NB4 (cell line): ENCODE measurements at regions not wholly inside any gene's neighbourhood (a gene's known extent, or its start where the extent isn't known, plus 50 kb on each side); places are given as distances from the start of the nearest gene placed in this dataset.

Experiments
- DNase-seq: peaks from one replicate; pipeline ENCODE4 v3.0.0; 2010; ENCODE audit warnings: low read depth
- H3K4me3 ChIP-seq: one replicate; pipeline ENCODE4 v1.5.1; 2011; ENCODE audit warnings: mild to moderate bottlenecking, low read depth, low read length, moderate library complexity
- CTCF ChIP-seq: IDR thresholded peaks from one replicate; pipeline ENCODE4 v1.5.1; 2012; ENCODE audit warnings: low read depth, low read length
- MAX ChIP-seq: IDR thresholded peaks from 2 replicates; pipeline ENCODE4 v1.6.1; 2011; ENCODE audit warnings: low read depth, low read length
- MYC ChIP-seq: IDR thresholded peaks from 2 replicates; pipeline ENCODE4 v1.6.1; 2011; ENCODE audit warnings: low read depth, low read length
- POLR2A ChIP-seq: IDR thresholded peaks from 2 replicates; pipeline ENCODE4 v1.6.1; 2011; ENCODE audit warnings: mild to moderate bottlenecking; ENCODE audit not compliant: insufficient read length; ENCODE audit errors: extremely low read depth

- TF ChIP-seq POLR2A (no peak), CTCF (no peak), MAX (no peak), MYC (no peak)
- DNase-seq: no peak
- no peak overlapping the region for H3K4me3 ChIP-seq
These were observed 119.4 kb downstream of the TWIST2 start for GRCh38 chr2:238967031-238967977.

- no peak overlapping the region for H3K4me3 ChIP-seq
- no peak for TF ChIP-seq MYC
- no peak for TF ChIP-seq CTCF
- no peak for TF ChIP-seq POLR2A
- TF ChIP-seq MAX: no peak
- no peak for DNase-seq
These were observed 120.1 kb downstream of the TWIST2 start for GRCh38 chr2:238967978-238968360.

- DNase-seq: no peak
- TF ChIP-seq CTCF: no peak
- TF ChIP-seq MAX: no peak
- no peak for TF ChIP-seq MYC
- TF ChIP-seq POLR2A: no peak
- H3K4me3 ChIP-seq: no peak overlapping the region
These were observed 120.9 kb downstream of the TWIST2 start for GRCh38 chr2:238968616-238969384.

- no peak for TF ChIP-seq MAX
- TF ChIP-seq POLR2A: no peak
- TF ChIP-seq CTCF: no peak
- TF ChIP-seq MYC: no peak
- no peak overlapping the region for H3K4me3 ChIP-seq
- no peak for DNase-seq
These were observed 122.0 kb downstream of the TWIST2 start for GRCh38 chr2:238969857-238970256.

- TF ChIP-seq POLR2A (no peak), CTCF (peak; percentile 96), MAX (peak; percentile 96), MYC (peak; percentile 75)
- H3K4me3 ChIP-seq: no peak overlapping the region
- peak; percentile 55 for DNase-seq
These were observed 122.7 kb downstream of the TWIST2 start for GRCh38 chr2:238970553-238971081.
